G401 (cell line): ENCODE measurements at regions not wholly inside any gene's neighbourhood (a gene's known extent, or its start where the extent isn't known, plus 50 kb on each side); places are given as distances from the start of the nearest gene placed in this dataset.
"Not testable (repeated sequence)": the region's sequence is repeated elsewhere in the genome, so short reads cannot be mapped to it uniquely, and the experiment has no call there.

Source experiments
- DNase-seq: peaks from one replicate; pipeline ENCODE4 v3.0.0-alpha.2; 2015; ENCODE audit warnings: low spot score
- in situ Hi-C: cut with HindIII; loops from 2 replicates; pipeline ENCODE4 v1.10.0; 2016; ENCODE audit warnings: low sequenced_read_pairs, mixed read lengths

DNA sequence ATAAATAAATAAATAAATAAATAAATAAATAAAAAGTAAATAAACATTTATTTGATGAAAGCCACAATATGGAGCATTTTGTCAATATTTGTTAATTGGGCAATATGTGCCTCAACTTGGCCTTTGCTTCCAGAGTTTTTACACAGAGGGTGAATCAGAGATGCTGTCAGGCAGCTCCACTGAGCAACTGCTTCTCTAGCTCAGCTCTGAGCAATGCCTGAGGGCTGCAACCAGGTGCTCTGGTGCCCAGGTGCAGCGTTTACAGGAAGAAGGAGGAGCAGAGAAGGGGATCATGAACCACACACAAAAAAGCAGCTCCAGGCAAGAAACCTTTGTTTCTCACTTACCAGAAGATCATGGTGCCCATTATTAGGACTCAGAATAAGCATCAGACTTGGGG lies 876.2 kb upstream of the AUTS2 start:
- in situ Hi-C loops = no loop called here
- no peak for DNase-seq

DNA sequence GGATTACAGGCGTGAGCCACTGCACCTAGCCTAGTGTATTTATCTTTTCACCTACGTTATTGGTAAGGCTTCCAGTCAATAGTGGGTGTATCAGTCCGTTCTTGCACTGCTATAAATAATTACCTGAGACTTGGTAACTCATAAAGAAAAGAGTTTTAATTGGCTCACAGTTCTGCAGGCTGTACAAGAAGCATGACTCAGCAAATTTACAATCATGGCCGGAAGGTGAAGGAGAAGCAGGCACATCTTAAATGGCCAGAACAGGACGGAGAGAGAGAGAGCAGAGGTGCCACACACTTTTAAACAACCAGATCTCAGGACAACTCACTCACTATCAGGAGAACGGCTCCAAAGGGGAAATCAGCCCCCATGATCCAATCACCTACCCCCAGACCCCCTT lies 873.3 kb upstream of the AUTS2 start:
- DNase-seq = no peak
- in situ Hi-C loops = no loop called here

DNA sequence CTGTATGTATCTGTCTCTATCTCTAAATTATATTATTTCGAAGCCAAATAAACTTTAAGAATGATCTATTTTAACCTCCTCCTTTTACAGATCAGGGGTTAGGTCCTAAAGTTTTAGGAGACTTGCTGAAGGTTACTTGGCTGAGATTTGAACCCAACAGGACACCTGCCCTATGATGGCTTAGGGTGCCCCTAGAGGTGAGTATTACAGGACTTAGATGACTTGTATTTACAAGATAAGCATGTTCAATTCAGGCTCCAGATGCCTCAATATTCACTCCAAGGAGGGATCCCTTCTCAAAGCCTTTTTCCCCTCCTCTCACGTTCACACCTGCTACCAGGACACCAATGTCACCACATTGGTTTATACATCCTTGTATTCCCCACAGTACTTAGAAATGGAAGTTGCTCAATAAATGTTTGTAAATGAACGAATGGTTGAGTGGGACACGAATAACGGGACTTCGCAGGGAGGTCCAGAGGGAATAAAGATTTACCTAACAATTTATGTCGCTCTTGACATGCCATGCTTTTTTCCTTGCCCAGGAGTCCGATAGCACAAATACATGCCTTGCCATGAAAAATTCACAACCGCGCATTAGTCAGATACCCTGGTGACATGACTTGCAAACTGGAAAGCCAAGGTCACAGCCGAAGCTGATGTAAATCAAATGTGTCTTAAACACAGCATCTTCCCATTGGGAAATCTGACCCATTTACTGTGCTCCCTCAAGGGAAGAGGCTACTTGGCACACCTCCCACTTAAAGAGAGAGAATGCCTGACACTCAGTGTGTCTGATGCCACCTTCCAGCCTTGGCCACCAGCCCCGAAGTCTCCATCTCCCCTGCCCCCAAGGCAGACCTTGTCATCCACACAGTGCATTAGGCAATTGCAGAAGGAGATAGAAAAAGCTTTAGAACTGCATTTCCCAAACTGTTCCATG lies 872.2 kb upstream of the AUTS2 start:
- no peak for DNase-seq
- in situ Hi-C loops = no loop called here

DNA sequence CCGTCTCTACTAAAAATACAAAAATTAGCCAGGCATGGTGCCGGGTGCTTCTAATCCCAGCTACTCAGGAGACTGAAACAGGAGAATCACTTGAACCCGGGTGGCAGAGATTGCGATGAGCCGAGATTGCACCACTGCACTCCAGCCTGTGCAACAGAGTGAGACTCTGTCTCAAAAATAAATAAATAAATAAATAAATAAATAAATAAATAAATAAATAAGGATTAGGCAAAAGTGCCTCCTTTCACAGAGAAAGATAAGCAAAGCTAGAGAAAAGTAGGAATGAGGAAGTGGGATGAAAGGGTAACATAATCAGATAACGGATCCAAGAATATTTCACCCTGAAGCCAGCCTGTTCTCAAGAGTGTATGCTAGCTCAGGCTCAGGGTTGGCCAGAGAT lies 869.6 kb upstream of the AUTS2 start:
- in situ Hi-C loops = not testable (repeated sequence)

DNA sequence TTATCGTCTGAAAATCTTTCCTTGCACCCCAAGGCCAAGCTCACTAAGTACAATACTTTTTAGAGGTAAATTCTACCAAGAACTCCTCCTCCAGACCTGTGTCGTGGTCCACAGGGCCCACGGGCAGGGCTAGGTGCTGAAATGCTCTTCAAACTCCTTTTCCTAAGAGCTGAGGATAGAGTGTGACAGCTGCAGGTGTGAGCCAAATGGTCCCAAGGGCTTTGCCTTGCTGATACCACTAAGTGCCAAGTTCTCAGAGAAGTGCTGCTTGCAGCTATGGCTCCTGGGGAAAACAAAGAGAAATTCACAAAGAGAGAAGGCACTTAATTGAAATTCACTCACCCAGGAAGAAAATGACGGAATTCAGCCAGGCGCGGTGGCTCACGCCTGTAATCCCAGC lies 868.9 kb upstream of the AUTS2 start:
- DNase-seq = no peak
- in situ Hi-C loops = no loop called here

More for the DNA sequence above, 869.6 kb upstream of the AUTS2 start:
- not testable (repeated sequence) for DNase-seq

DNA sequence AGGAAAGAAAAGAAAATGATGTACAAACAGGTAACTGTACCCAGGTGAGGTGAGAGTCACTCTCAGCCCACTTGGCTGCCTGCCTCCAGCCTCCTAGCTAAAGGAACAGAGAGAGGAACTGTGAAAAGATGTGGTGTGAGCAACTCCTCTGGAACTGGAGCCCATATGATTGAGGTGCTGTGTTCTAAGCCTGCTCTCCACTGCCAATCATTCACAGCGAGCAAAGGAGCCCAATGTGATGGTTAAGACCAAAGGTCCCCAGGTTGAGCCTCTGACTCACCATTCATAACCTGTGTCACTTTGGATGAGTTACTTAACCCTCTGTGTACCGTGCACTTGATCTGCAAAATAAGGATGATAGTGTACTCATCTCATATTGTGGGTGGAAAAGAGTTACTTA lies 868.1 kb upstream of the AUTS2 start:
- no peak for DNase-seq
- in situ Hi-C loops = no loop called here

DNA sequence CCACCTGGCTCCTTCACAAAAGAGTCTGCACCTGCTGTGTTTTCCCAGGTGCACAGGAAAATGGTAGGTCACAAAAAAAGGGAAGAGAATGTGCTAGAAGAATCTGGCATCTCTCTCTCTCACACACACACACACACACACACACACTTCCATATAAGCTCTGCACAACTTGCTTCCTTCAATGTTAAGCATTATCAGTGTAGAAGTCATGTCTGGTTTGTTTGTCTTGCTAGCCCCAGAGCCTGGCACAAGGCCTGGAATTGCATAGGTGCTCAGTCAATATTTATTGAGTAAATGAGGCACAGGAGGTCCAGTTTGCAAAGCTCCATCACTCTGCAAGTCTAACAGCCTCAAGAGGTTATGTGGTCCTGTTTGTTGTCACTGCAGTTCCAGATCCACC lies 867.3 kb upstream of the AUTS2 start:
- DNase-seq = peak; percentile 65
- in situ Hi-C loops = no loop called here

DNA sequence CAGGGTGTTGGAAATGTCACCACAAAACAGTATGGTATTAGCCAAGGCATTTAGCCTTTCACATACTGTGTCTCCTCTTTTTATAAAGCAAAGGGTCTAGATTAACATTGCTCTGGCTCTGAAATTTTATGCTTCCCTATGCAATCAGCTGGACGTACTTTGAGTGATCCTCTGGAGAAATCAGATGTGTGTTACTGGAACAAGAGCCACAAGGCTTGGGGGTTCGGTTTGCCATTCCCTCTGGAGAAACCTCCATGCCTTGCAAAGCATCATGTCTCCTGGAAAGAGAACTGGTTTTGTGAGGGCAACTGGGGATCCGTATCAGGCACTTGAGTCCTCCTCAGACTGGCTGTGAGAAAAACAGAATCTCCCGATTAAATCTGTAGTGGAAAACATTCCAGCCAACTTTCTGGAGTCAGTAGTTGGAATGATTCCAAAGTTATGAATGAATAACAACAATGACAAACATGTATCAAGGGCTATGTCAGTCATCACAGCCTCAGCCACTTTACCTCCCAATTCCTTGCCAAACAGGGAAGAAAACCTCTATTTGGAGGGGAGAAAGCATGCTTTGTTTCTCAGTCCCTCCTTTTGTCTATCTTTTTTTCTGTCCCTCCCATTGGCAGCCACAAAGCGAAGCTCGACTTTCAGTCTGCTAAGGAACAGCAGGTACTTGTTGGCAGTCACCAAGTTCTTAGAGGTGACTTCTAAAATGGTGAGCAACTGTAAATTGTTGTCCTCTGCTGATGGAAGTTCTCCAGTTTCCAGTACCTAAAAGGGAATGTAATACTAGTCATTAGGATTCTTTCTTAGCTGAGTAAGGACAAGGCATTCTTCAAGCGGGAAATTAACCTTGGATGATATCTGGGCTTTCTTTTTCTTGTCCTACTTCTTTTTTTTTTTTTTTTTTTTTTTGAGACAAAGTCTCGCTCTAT lies 864.8 kb upstream of the AUTS2 start:
- in situ Hi-C loops = no loop called here
- peak; percentile 20 for DNase-seq

DNA sequence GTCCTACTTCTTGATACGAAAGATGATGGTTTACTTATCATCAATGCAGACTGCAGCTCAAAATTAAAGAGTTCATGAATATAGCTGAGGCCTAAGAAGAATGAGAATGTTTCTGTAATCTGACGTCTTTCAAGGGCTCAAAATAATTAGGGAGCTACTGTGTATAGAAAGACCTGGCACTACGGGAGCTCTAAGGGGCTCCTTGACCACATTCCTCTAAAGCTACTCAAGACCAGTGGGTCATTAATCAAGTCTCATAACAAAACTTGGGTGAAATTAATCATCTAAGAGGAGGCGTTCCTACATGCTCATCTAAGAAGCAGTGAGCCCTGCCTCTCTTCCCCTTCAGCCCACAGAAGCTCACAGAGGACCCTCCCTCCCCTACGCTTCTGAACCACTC lies 863.8 kb upstream of the AUTS2 start:
- no peak for DNase-seq
- in situ Hi-C loops = no loop called here

DNA sequence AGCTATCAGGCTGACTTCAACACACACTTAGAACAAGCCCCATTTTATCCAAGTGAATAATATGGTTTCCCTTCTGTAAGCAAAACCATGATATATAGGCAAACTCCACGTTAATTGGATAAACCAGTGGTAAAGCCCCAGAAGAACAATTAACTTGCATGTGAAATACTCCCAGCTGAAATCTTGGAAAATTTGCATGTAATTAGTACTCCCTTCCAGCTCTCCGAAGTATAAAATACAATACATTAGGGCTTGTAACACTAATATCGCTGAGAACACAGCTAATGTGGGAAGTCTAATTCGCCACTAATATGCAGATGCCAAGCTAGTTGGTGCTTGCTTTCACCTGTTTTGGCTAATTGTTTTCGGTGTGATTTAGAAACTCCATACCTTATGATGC lies 859.0 kb upstream of the AUTS2 start:
- in situ Hi-C loops = no loop called here
- DNase-seq = no peak

DNA sequence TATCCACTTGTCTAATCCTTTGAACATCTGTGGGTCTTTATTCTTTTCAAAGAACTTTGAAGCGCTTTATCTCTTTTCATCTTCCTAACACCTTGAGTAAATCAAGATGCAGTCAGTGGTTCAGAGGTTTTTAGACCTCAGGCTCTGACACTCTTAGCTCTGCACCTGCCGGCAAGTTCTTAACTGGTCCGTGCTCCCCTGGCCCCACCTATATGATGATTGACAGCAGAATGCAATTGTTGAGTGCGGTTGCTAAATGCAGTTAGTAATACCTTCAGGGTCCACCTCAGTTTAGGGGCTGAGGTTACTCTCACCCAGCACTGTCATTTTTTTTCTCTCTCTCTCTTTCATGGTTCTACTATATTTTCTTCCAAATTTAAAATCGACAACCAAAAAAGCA lies 854.2 kb upstream of the AUTS2 start:
- no peak for DNase-seq
- in situ Hi-C loops = no loop called here

DNA sequence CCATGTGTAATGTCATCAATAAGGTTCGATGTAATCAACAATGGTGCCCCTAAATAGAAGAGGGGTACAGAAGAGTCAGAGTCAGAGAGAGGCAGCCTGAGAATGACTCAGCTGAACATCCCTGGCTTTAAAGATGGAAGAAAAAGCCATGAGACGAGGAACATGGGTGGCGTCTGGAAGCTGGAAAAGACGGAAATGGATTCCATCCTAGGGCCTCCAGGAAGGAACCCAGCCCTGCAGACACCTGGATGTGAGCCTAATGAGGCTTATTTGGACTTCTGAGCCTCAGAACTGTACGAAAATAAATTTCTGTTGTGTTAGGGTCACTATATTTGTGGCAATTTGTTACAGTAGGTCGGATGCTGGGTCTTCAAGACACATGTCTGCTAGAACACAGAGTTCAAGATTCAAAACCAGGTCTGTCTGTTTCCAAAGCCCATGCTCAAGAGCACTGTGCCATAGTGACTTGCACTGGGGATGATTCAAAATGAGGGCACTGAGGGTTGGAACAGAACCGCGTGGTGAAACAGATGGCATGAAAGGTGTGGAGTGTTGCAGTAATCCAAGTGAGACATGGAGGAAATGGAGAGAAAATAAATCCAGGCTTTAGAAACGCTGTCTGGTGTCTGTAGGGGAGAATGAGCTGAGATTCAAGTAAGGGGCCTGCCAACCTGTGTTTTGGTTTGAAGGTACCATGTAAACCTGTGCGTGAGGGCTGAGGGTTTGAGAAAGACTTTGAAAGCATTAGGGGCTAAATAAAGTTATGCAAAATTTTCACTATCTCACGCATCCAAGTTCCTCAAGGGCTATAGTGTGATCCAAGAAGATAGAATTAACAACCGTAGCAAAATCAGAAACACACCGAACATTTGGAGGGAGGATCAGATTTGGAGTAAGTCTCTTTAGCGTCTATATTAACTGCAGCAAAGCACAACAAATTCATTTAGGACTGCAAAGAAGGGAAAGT lies 849.1 kb upstream of the AUTS2 start:
- in situ Hi-C loops = no loop called here
- peak; percentile 92 for DNase-seq

DNA sequence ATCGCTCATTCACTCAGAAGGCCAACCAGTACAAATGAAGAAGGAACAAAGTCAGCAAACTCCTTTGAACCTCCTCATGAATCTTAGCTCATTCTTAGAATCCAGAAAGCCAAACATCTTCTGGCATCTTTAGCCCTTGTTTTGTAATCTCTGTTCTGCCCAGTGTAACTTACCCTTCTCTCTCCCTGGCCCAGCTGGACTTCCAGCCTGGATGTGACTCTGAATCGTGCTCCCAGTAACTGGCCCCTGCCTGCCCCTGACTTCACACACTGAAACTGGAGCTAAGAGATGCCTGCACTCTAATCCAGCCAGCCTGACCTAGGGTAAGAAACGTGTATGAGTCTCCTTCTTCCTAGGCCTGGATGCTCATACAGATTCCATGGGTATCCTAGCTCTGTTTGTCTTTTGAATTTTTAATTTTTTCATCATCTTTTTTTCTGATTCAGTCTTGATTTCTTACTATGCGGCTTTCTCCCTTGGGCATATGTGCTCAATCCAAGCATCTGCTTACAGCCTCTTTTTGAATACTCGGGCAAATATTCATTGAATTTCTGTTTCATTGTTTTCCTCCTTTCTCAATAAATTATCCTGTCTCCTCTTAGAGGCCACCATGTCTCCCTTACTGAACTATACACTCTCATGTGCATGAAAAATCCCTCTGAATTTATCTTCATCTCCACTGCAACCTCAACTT lies 845.6 kb upstream of the AUTS2 start:
- no peak for DNase-seq
- in situ Hi-C loops = no loop called here

DNA sequence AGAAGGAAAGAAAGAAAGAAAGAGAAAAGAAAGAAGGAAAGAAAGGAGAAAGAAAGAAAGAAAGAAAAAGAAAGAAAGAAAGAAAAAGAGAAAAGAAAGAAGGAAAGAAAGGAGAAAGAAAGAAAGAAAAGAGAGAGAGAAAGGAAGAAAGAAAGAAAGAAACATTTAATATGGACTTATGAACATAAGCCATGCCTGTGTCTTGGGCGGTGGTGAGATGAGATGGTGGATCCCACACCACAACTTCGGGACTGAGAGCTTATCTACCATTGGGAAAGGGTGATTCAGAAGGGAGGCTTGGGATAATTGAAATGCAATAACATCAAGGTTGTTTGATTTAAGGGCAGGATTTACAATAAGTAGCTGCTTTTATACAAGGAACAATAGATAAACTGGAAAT lies 843.9 kb upstream of the AUTS2 start:
- in situ Hi-C loops = no loop called here
- DNase-seq = no peak

DNA sequence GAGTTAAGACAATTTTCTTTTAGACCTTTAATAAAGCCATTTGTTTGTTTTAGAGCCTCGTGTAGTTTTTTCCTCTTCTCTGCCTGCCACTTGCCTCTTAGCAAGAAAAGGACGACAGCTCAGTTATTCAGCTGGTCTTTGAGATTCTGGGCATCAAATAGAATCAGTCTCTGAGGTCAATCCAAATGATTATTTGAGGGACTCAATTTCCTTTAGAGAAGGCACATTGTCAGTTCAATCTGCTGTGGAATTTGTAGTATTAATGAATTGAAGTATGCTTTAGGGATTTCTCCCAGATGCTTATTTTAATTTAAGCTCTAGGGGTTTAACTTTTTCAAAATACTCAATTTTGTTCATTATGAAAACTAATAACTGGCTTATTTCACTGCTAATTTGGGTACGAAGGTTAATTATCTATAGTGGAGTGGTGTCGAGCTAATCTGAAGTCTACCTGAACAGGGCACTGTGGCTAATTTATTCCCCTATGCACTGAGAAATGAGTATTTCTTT lies 841.2 kb upstream of the AUTS2 start:
- in situ Hi-C loops = no loop called here

DNA sequence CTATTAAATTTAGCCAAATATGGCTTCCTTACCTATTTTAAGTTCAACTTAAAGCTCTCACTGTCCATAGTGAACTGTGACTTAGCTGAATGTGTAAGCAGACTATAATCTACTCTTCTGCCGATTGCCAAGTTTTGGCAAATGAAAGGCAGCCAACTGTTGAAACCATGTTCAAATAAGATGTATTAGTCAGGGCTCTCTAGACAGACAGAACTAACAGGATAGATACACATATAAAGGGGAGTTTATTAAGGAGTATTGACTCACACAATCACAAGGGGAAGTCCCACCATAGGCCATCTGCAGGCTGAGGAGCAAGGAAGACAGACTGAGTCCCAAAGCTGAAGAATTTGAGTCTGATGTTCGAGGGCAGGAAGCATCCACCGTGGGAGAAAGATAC lies 837.7 kb upstream of the AUTS2 start:
- in situ Hi-C loops = no loop called here
- no peak for DNase-seq

More for the DNA sequence above, 841.2 kb upstream of the AUTS2 start:
- DNase-seq = no peak

DNA sequence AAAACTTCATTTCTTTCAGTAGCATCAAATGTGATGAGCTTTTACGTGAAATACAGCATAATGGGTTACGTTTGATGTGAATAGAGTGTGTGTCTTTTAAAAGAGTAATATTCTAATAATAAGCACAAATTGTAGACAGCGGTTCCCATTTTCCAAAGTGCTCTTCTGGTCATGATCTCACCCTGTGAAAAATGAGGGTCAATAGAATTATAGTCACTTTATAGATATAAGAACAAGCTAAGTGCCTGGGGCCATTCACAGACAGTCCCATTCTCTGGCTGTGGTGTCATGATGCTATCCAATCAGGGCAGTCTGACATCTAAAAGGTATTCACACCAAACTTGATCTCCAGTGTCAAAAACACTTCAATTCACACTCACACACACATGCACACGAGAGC lies 830.8 kb upstream of the AUTS2 start:
- DNase-seq = no peak
- in situ Hi-C loops = no loop called here

DNA sequence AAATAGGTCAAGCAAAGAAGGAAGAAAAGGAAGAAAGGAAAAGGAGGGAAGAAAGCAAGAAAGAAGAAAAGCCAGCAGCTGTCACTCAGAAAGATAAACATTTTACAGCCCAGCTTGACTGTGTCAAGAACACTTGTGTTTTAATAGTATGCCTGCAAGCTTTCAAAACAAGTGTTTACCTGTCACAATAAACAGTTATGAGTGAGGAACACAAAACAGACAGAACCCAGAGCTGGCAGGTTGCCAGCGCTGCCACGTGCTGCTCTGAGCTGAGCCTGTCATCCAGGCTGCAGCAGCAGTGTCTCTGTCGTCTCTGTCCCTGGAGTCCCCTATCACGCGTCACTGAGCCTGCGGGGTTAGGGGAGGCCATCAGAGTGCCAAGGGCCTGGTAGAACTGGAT lies 827.6 kb upstream of the AUTS2 start:
- in situ Hi-C loops = no loop called here
- DNase-seq = peak; percentile 14
